ENCODE measurements at regions not wholly inside any gene's neighbourhood (a gene's known extent, or its start where the extent isn't known, plus 50 kb on each side); places are given as distances from the start of the nearest gene placed in this dataset.

DNA sequence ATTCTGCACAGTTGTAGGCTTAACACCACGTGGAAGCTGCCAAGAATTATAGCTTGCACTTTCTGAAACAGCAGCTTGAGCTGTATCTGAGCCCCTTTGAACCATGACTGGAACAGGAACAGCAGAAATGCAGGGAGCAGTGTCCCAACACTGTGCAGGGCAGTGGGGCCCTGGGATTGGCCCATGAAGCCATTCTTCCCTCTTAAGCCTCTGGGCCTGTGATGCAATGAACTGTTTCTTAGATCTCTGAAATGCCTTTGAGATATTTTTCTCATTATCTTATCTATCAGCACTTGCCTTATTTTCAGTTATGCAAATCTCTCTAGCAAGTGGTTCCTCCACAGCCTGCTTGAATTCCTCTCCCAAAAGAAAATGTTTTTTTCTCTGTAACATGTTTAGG is 87.0 kb upstream of the MTAP start:
- TF ChIP-seq, protein P1, sequence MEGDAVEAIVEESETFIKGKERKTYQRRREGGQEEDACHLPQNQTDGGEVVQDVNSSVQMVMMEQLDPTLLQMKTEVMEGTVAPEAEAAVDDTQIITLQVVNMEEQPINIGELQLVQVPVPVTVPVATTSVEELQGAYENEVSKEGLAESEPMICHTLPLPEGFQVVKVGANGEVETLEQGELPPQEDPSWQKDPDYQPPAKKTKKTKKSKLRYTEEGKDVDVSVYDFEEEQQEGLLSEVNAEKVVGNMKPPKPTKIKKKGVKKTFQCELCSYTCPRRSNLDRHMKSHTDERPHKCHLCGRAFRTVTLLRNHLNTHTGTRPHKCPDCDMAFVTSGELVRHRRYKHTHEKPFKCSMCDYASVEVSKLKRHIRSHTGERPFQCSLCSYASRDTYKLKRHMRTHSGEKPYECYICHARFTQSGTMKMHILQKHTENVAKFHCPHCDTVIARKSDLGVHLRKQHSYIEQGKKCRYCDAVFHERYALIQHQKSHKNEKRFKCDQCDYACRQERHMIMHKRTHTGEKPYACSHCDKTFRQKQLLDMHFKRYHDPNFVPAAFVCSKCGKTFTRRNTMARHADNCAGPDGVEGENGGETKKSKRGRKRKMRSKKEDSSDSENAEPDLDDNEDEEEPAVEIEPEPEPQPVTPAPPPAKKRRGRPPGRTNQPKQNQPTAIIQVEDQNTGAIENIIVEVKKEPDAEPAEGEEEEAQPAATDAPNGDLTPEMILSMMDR (conservative IDR thresholded peaks at IDR 0.05; ENCODE audit: low read length) = no peak
- TF ChIP-seq EZH2phosphoT487 (IDR thresholded peaks at IDR 0.05; ENCODE audit: borderline replicate concordance, low read depth, low read length) = no peak
